ENCODE measurements at regions not wholly inside any gene's neighbourhood (a gene's known extent, or its start where the extent isn't known, plus 50 kb on each side); places are given as distances from the start of the nearest gene placed in this dataset.
A peak's percentile ranks its signal among the peaks of the same experiment; 100 is the strongest.

GRCh38 chr12:59850268-59850667 lies 254.4 kb downstream of the SLC16A7 start:
- no peaks in the 10 kb centered on the region for H3K36me3 ChIP-seq (ENCODE audit: control insufficient read depth in 4 of 4, insufficient read depth in 3 of 4, low read depth in 1 of 4, low read length in 3 of 4)
- H3K27me3 ChIP-seq (ENCODE audit: control insufficient read depth in 4 of 4, insufficient read depth in 4 of 4, low read length in 3 of 4) = no peaks in the 10 kb centered on the region
- H3K4me3 ChIP-seq (ENCODE audit: low read depth in 1 of 3, low read length in 3 of 3) = no peak overlapping the region
- 82% methylated on average over 2 of the region's 2 CpGs for WGBS
- no peaks in the 10 kb centered on the region for H3K9me3 ChIP-seq (ENCODE audit: control insufficient read depth in 4 of 4, low read length in 3 of 4)
- H3K27ac ChIP-seq (ENCODE audit: low read depth in 1 of 2, low read length in 2 of 2) = no peak overlapping the region
- no peak overlapping the region for H3K9ac ChIP-seq (ENCODE audit: low read depth in 1 of 2, low read length in 2 of 2)
- DNase-seq (ENCODE audit: low spot score) = no peak
- H3K4me1 ChIP-seq (ENCODE audit: control insufficient read depth in 4 of 4, insufficient read depth in 4 of 4, low read length in 3 of 4) = no peaks in the 10 kb centered on the region
- TF ChIP-seq SP1 (IDR thresholded peaks at IDR 0.05) (no peak), ATF3 (IDR thresholded peaks at IDR 0.05) (no peak), GABPA (IDR thresholded peaks at IDR 0.05 in 1 of 2, conservative IDR thresholded peaks at IDR 0.05 in 1 of 2) (no peak), YY1 (IDR thresholded peaks at IDR 0.05) (no peak), JUND (IDR thresholded peaks at IDR 0.05) (no peak), FOXA2 (IDR thresholded peaks at IDR 0.05) (no peak), RAD21 (IDR thresholded peaks at IDR 0.05) (no peak), NR2F2 (IDR thresholded peaks at IDR 0.05) (no peak), HNF4G (IDR thresholded peaks at IDR 0.05) (no peak), FOXA1 (IDR thresholded peaks at IDR 0.05) (no peak)

- WGBS = 29% methylated on average over 2 of the region's 2 CpGs
- peaks cover 3 to 15% (median 9%) of the 10 kb centered on the region in 4 donors for H3K4me1 ChIP-seq (ENCODE audit: control insufficient read depth in 4 of 4, insufficient read depth in 4 of 4, low read length in 3 of 4)
Measured at GRCh38 chr12:59858508-59859170, 262.8 kb downstream of the SLC16A7 start.

More at GRCh38 chr12:59858508-59859170, 262.8 kb downstream of the SLC16A7 start:
- TF ChIP-seq REST (IDR thresholded peaks at IDR 0.05) = peak; percentile 85
- peak; percentile 88 for TF ChIP-seq YY1 (IDR thresholded peaks at IDR 0.05)
- TF ChIP-seq HNF4G (IDR thresholded peaks at IDR 0.05) = peak; percentile 92
- peak; percentile 62 to 64 for TF ChIP-seq RAD21 (IDR thresholded peaks at IDR 0.05)
- TF ChIP-seq FOXA2 (IDR thresholded peaks at IDR 0.05) = peak; percentile 74
- TF ChIP-seq ZBTB33 (IDR thresholded peaks at IDR 0.05) = peak; percentile 89
- TF ChIP-seq EGR1 (IDR thresholded peaks at IDR 0.05; ENCODE audit: low read depth in 2 of 2) = peak in 1 of 2 donors; percentile 62
- TF ChIP-seq FOXA1 (IDR thresholded peaks at IDR 0.05) = peak; percentile 88
- TF ChIP-seq CTCF (IDR thresholded peaks at IDR 0.05; ENCODE audit: low read depth, low read length, missing input control) = no peak
- TF ChIP-seq RXRA (IDR thresholded peaks at IDR 0.05) = peak; percentile 44 to 77
- TF ChIP-seq HNF4A (conservative IDR thresholded peaks at IDR 0.05) = peak; percentile 96 to 97
- TF ChIP-seq TAF1 (conservative IDR thresholded peaks at IDR 0.05) = no peak
- no peak for TF ChIP-seq ATF3 (IDR thresholded peaks at IDR 0.05)
- peak in 1 of 2 donors; percentile 78 for TF ChIP-seq JUND (IDR thresholded peaks at IDR 0.05)
- TF ChIP-seq NR2F2 (IDR thresholded peaks at IDR 0.05) = no peak
- TF ChIP-seq SP1 (IDR thresholded peaks at IDR 0.05) = peak; percentile 89
- peak; percentile 93 for TF ChIP-seq MAX (IDR thresholded peaks at IDR 0.05)
- peak in 1 of 2 donors; percentile 44 for TF ChIP-seq GABPA (IDR thresholded peaks at IDR 0.05 in 1 of 2, conservative IDR thresholded peaks at IDR 0.05 in 1 of 2)
- no peaks in the 10 kb centered on the region for H3K27me3 ChIP-seq (ENCODE audit: control insufficient read depth in 4 of 4, insufficient read depth in 4 of 4, low read length in 3 of 4)
- H3K36me3 ChIP-seq (ENCODE audit: control insufficient read depth in 4 of 4, insufficient read depth in 3 of 4, low read depth in 1 of 4, low read length in 3 of 4) = no peaks in the 10 kb centered on the region
- H3K27ac ChIP-seq (ENCODE audit: low read depth in 1 of 2, low read length in 2 of 2) = peak overlapping the region; percentile 29 to 31
- DNase-seq (ENCODE audit: low spot score) = no peak
- H3K9me3 ChIP-seq (ENCODE audit: control insufficient read depth in 4 of 4, low read length in 3 of 4) = no peaks in the 10 kb centered on the region
- no peak overlapping the region for H3K4me3 ChIP-seq (ENCODE audit: low read depth in 1 of 3, low read length in 3 of 3)
- no peak overlapping the region for H3K9ac ChIP-seq (ENCODE audit: low read depth in 1 of 2, low read length in 2 of 2)
